ENCODE measurements at regions not wholly inside any gene's neighbourhood (a gene's known extent, or its start where the extent isn't known, plus 50 kb on each side); places are given as distances from the start of the nearest gene placed in this dataset.
"Not testable (repeated sequence)": the region's sequence is repeated elsewhere in the genome, so short reads cannot be mapped to it uniquely, and the experiment has no call there.

- H3K4me3 ChIP-seq = no peak overlapping the region
- H3K4me1 ChIP-seq (replicated peaks) = no peaks in the 10 kb centered on the region
- DNase-seq (ENCODE audit: low read depth in 1 of 2, low spot score in 2 of 2) = no peak
- H3K36me3 ChIP-seq = no peaks in the 10 kb centered on the region
- no peaks in the 10 kb centered on the region for H3K27me3 ChIP-seq (replicated peaks)
- H3K9me3 ChIP-seq (replicated peaks) = no peaks in the 10 kb centered on the region
- no peak overlapping the region for H3K27ac ChIP-seq
Observed at GRCh38 chrX:121869876-121870477, 822.6 kb downstream of the GLUD2 start.

- Histone ChIP-seq H3K27ac (no peak overlapping the region), H3K4me1 (replicated peaks) (peaks cover 7% of the 10 kb centered on the region; the same call in 1 of the 2 replicates), H3K36me3 (no peaks in the 10 kb centered on the region), H3K27me3 (replicated peaks) (no peaks in the 10 kb centered on the region), H3K4me3 (no peak overlapping the region), H3K9me3 (replicated peaks) (no peaks in the 10 kb centered on the region)
- no peak for DNase-seq (ENCODE audit: low read depth in 1 of 2, low spot score in 2 of 2)
Observed at GRCh38 chrX:121871122-121871521, 823.7 kb downstream of the GLUD2 start.

GRCh38 chrX:121876305-121876704 lies 828.9 kb downstream of the GLUD2 start:
- Histone ChIP-seq H3K27me3 (replicated peaks) (no peaks in the 10 kb centered on the region), H3K9me3 (replicated peaks) (no peaks in the 10 kb centered on the region), H3K4me1 (replicated peaks) (peaks cover 8% of the 10 kb centered on the region; the same call in 1 of the 2 replicates), H3K4me3 (no peak overlapping the region), H3K27ac (peak overlapping the region; percentile 54), H3K36me3 (no peaks in the 10 kb centered on the region)
- DNase-seq (ENCODE audit: low read depth in 1 of 2, low spot score in 2 of 2) = peak; percentile 36 to 37

GRCh38 chrX:121877337-121877736 lies 829.9 kb downstream of the GLUD2 start:
- not testable (repeated sequence) for H3K4me1 ChIP-seq (replicated peaks); H3K27me3 ChIP-seq (replicated peaks); DNase-seq (ENCODE audit: low read depth in 1 of 2, low spot score in 2 of 2); H3K4me3 ChIP-seq; H3K9me3 ChIP-seq (replicated peaks); H3K27ac ChIP-seq; H3K36me3 ChIP-seq

- Histone ChIP-seq H3K4me3 (no peak overlapping the region), H3K36me3 (no peaks in the 10 kb centered on the region), H3K4me1 (replicated peaks) (no peaks in the 10 kb centered on the region), H3K27me3 (replicated peaks) (no peaks in the 10 kb centered on the region), H3K27ac (no peak overlapping the region), H3K9me3 (replicated peaks) (no peaks in the 10 kb centered on the region)
- no peak for DNase-seq (ENCODE audit: low read depth in 1 of 2, low spot score in 2 of 2)
Observed at GRCh38 chrX:121886557-121886956, 839.1 kb downstream of the GLUD2 start.

GRCh38 chrX:121894756-121895155 lies 847.3 kb downstream of the GLUD2 start:
- H3K27me3 ChIP-seq (replicated peaks) = no peaks in the 10 kb centered on the region
- no peaks in the 10 kb centered on the region for H3K36me3 ChIP-seq
- no peak overlapping the region for H3K27ac ChIP-seq
- no peak for DNase-seq (ENCODE audit: low read depth in 1 of 2, low spot score in 2 of 2)
- no peak overlapping the region for H3K4me3 ChIP-seq
- H3K4me1 ChIP-seq (replicated peaks) = no peaks in the 10 kb centered on the region
- H3K9me3 ChIP-seq (replicated peaks) = no peaks in the 10 kb centered on the region

- no peak for DNase-seq (ENCODE audit: low read depth in 1 of 2, low spot score in 2 of 2)
- Histone ChIP-seq H3K4me3 (no peak overlapping the region), H3K36me3 (no peaks in the 10 kb centered on the region)
Observed at GRCh38 chrX:121902463-121902862, 855.1 kb downstream of the GLUD2 start.

GRCh38 chrX:121903961-121904360 lies 856.6 kb downstream of the GLUD2 start:
- Histone ChIP-seq H3K9me3 (replicated peaks) (no peaks in the 10 kb centered on the region), H3K27me3 (replicated peaks) (no peaks in the 10 kb centered on the region), H3K27ac (no peak overlapping the region), H3K4me3 (no peak overlapping the region), H3K36me3 (no peaks in the 10 kb centered on the region), H3K4me1 (replicated peaks) (no peaks in the 10 kb centered on the region)
- no peak for DNase-seq (ENCODE audit: low read depth in 1 of 2, low spot score in 2 of 2)

More at GRCh38 chrX:121902463-121902862, 855.1 kb downstream of the GLUD2 start:
- no peaks in the 10 kb centered on the region for H3K9me3 ChIP-seq (replicated peaks)
- no peak overlapping the region for H3K27ac ChIP-seq
- no peaks in the 10 kb centered on the region for H3K27me3 ChIP-seq (replicated peaks)
- H3K4me1 ChIP-seq (replicated peaks) = no peaks in the 10 kb centered on the region

- H3K4me3 ChIP-seq = no peak overlapping the region
- no peaks in the 10 kb centered on the region for H3K9me3 ChIP-seq (replicated peaks)
- H3K4me1 ChIP-seq (replicated peaks) = no peaks in the 10 kb centered on the region
- no peaks in the 10 kb centered on the region for H3K27me3 ChIP-seq (replicated peaks)
- DNase-seq (ENCODE audit: low read depth in 1 of 2, low spot score in 2 of 2) = no peak
- no peak overlapping the region for H3K27ac ChIP-seq
- no peaks in the 10 kb centered on the region for H3K36me3 ChIP-seq
Observed at GRCh38 chrX:121921258-121921657, 873.8 kb downstream of the GLUD2 start.

- no peak for DNase-seq (ENCODE audit: low read depth in 1 of 2, low spot score in 2 of 2)
- H3K4me3 ChIP-seq = no peak overlapping the region
- H3K36me3 ChIP-seq = no peaks in the 10 kb centered on the region
- no peak overlapping the region for H3K27ac ChIP-seq
- no peaks in the 10 kb centered on the region for H3K9me3 ChIP-seq (replicated peaks)
- no peaks in the 10 kb centered on the region for H3K27me3 ChIP-seq (replicated peaks)
- H3K4me1 ChIP-seq (replicated peaks) = no peaks in the 10 kb centered on the region
Observed at GRCh38 chrX:121931567-121931966, 884.2 kb downstream of the GLUD2 start.

GRCh38 chrX:121932688-121933087 lies 885.3 kb downstream of the GLUD2 start:
- Histone ChIP-seq H3K4me1 (replicated peaks) (no peaks in the 10 kb centered on the region), H3K36me3 (no peaks in the 10 kb centered on the region), H3K27ac (no peak overlapping the region), H3K4me3 (no peak overlapping the region), H3K27me3 (replicated peaks) (no peaks in the 10 kb centered on the region), H3K9me3 (replicated peaks) (no peaks in the 10 kb centered on the region)
- no peak for DNase-seq (ENCODE audit: low read depth in 1 of 2, low spot score in 2 of 2)

GRCh38 chrX:121949041-121949760 lies 901.8 kb downstream of the GLUD2 start:
- Histone ChIP-seq H3K4me3 (no peak overlapping the region), H3K4me1 (replicated peaks) (no peaks in the 10 kb centered on the region), H3K27me3 (replicated peaks) (no peaks in the 10 kb centered on the region), H3K36me3 (no peaks in the 10 kb centered on the region), H3K9me3 (replicated peaks) (no peaks in the 10 kb centered on the region), H3K27ac (no peak overlapping the region)
- no peak for DNase-seq (ENCODE audit: low read depth in 1 of 2, low spot score in 2 of 2)

GRCh38 chrX:121958886-121959285 lies 911.5 kb downstream of the GLUD2 start:
- no peaks in the 10 kb centered on the region for H3K9me3 ChIP-seq (replicated peaks)
- no peak overlapping the region for H3K27ac ChIP-seq
- peaks cover 4% of the 10 kb centered on the region; the same call in 1 of the 2 replicates for H3K4me1 ChIP-seq (replicated peaks)
- H3K4me3 ChIP-seq = no peak overlapping the region
- no peaks in the 10 kb centered on the region for H3K27me3 ChIP-seq (replicated peaks)
- no peaks in the 10 kb centered on the region for H3K36me3 ChIP-seq
- DNase-seq (ENCODE audit: low read depth in 1 of 2, low spot score in 2 of 2) = peak in 1 of 2 experiments; percentile 2

- no peaks in the 10 kb centered on the region for H3K36me3 ChIP-seq
- DNase-seq (ENCODE audit: low read depth in 1 of 2, low spot score in 2 of 2) = no peak
- H3K27ac ChIP-seq = no peak overlapping the region
- no peaks in the 10 kb centered on the region for H3K4me1 ChIP-seq (replicated peaks)
- H3K9me3 ChIP-seq (replicated peaks) = no peaks in the 10 kb centered on the region
- no peak overlapping the region for H3K4me3 ChIP-seq
- no peaks in the 10 kb centered on the region for H3K27me3 ChIP-seq (replicated peaks)
Observed at GRCh38 chrX:121975671-121976070, 928.3 kb downstream of the GLUD2 start.
